ENCODE measurements at regions not wholly inside any gene's neighbourhood (a gene's known extent, or its start where the extent isn't known, plus 50 kb on each side); places are given as distances from the start of the nearest gene placed in this dataset.
"Not testable (repeated sequence)": the region's sequence is repeated elsewhere in the genome, so short reads cannot be mapped to it uniquely, and the experiment has no call there.

- ATAC-seq = no peak
- no peak for DNase-seq (ENCODE audit: low spot score in 2 of 2)
- no peak overlapping the region for H3K27ac Mint-ChIP-seq
- no peaks in the 10 kb centered on the region for H3K36me3 Mint-ChIP-seq
- H3K9me3 Mint-ChIP-seq = peaks cover 15 to 28% of the 10 kb centered on the region in 2 donors
Measured at GRCh38 chr11:25159341-25159740, 662.5 kb downstream of the LUZP2 start.

GRCh38 chr11:25163421-25163820 is 666.6 kb downstream of the LUZP2 start:
- no peak overlapping the region for H3K27ac Mint-ChIP-seq

GRCh38 chr11:25180187-25180586 is 683.3 kb downstream of the LUZP2 start:
- Mint-ChIP-seq H3K9me3 (peaks cover 19 to 27% of the 10 kb centered on the region in 2 donors), H3K36me3 (peaks cover 0 to 8% of the 10 kb centered on the region in 2 donors), H3K27ac (no peak overlapping the region)
- no peak for ATAC-seq
- no peak for DNase-seq (ENCODE audit: low spot score in 2 of 2)

More at GRCh38 chr11:25163421-25163820, 666.6 kb downstream of the LUZP2 start:
- no peaks in the 10 kb centered on the region for H3K36me3 Mint-ChIP-seq
- ATAC-seq (no peak), DNase-seq (ENCODE audit: low spot score in 2 of 2) (no peak)
- H3K9me3 Mint-ChIP-seq = peaks cover 12 to 24% of the 10 kb centered on the region in 2 donors

GRCh38 chr11:25183411-25183810 is 686.6 kb downstream of the LUZP2 start:
- Mint-ChIP-seq H3K36me3 (no peaks in the 10 kb centered on the region), H3K27ac (no peak overlapping the region), H3K9me3 (peaks cover 11 to 17% of the 10 kb centered on the region in 2 donors)
- DNase-seq (ENCODE audit: low spot score in 2 of 2) = no peak
- no peak for ATAC-seq

- H3K9me3 Mint-ChIP-seq = peaks cover 8 to 12% of the 10 kb centered on the region in 2 donors
Measured at GRCh38 chr11:25197515-25197914, 700.7 kb downstream of the LUZP2 start.

GRCh38 chr11:25198704-25199103 is 701.9 kb downstream of the LUZP2 start:
- H3K36me3 Mint-ChIP-seq = no peaks in the 10 kb centered on the region
- no peak overlapping the region for H3K27ac Mint-ChIP-seq
- no peak for DNase-seq (ENCODE audit: low spot score in 2 of 2)
- H3K9me3 Mint-ChIP-seq = peaks cover 12 to 20% of the 10 kb centered on the region in 2 donors
- no peak for ATAC-seq

More at GRCh38 chr11:25197515-25197914, 700.7 kb downstream of the LUZP2 start:
- ATAC-seq = no peak
- no peak overlapping the region for H3K27ac Mint-ChIP-seq
- DNase-seq (ENCODE audit: low spot score in 2 of 2) = no peak
- H3K36me3 Mint-ChIP-seq = no peaks in the 10 kb centered on the region

- Mint-ChIP-seq H3K36me3 (no peaks in the 10 kb centered on the region), H3K27ac (no peak overlapping the region), H3K9me3 (peaks cover 12 to 15% of the 10 kb centered on the region in 2 donors)
- ATAC-seq (no peak), DNase-seq (ENCODE audit: low spot score in 2 of 2) (no peak)
Measured at GRCh38 chr11:25200925-25201324, 704.1 kb downstream of the LUZP2 start.

- Mint-ChIP-seq H3K36me3 (peaks cover 0 to 5% of the 10 kb centered on the region in 2 donors), H3K9me3 (peaks cover 14 to 19% of the 10 kb centered on the region in 2 donors), H3K27ac (no peak overlapping the region)
- DNase-seq (ENCODE audit: low spot score in 2 of 2) (no peak), ATAC-seq (no peak)
Measured at GRCh38 chr11:25206762-25207161, 709.9 kb downstream of the LUZP2 start.

GRCh38 chr11:25211635-25212254 is 714.9 kb downstream of the LUZP2 start:
- DNase-seq (ENCODE audit: low spot score in 2 of 2) (no peak), ATAC-seq (no peak)
- Mint-ChIP-seq H3K36me3 (peaks cover 0 to 6% of the 10 kb centered on the region in 2 donors), H3K9me3 (peaks cover 18 to 21% of the 10 kb centered on the region in 2 donors), H3K27ac (no peak overlapping the region)

GRCh38 chr11:25214535-25215176 is 717.8 kb downstream of the LUZP2 start:
- Mint-ChIP-seq H3K36me3 (peaks cover 0 to 4% of the 10 kb centered on the region in 2 donors), H3K27ac (no peak overlapping the region), H3K9me3 (peaks cover 10 to 11% of the 10 kb centered on the region in 2 donors)
- DNase-seq (ENCODE audit: low spot score in 2 of 2) (no peak), ATAC-seq (no peak)

GRCh38 chr11:25218036-25218435 is 721.2 kb downstream of the LUZP2 start:
- H3K9me3 Mint-ChIP-seq = peaks cover 10 to 13% of the 10 kb centered on the region in 2 donors
- no peak for DNase-seq (ENCODE audit: low spot score in 2 of 2)
- no peak for ATAC-seq
- H3K27ac Mint-ChIP-seq = no peak overlapping the region
- H3K36me3 Mint-ChIP-seq = peaks cover 4 to 8% of the 10 kb centered on the region in 2 donors

- H3K9me3 Mint-ChIP-seq = peaks cover 30 to 32% of the 10 kb centered on the region in 2 donors
- ATAC-seq = no peak
- no peak overlapping the region for H3K27ac Mint-ChIP-seq
- H3K36me3 Mint-ChIP-seq = peaks cover 4% of the 10 kb centered on the region in 2 donors
- no peak for DNase-seq (ENCODE audit: low spot score in 2 of 2)
Measured at GRCh38 chr11:25225078-25225477, 728.2 kb downstream of the LUZP2 start.

- Mint-ChIP-seq H3K36me3 (no peaks in the 10 kb centered on the region), H3K9me3 (peaks cover 8 to 19% of the 10 kb centered on the region in 2 donors), H3K27ac (no peak overlapping the region)
- no peak for ATAC-seq
- DNase-seq (ENCODE audit: low spot score in 2 of 2) = no peak
Measured at GRCh38 chr11:25242928-25243327, 746.1 kb downstream of the LUZP2 start.

- Mint-ChIP-seq H3K27ac (no peak overlapping the region), H3K9me3 (peaks cover 12 to 20% of the 10 kb centered on the region in 2 donors), H3K36me3 (no peaks in the 10 kb centered on the region)
- ATAC-seq (no peak), DNase-seq (ENCODE audit: low spot score in 2 of 2) (no peak)
Measured at GRCh38 chr11:25244126-25244525, 747.3 kb downstream of the LUZP2 start.

GRCh38 chr11:25247336-25247735 is 750.5 kb downstream of the LUZP2 start:
- Mint-ChIP-seq H3K36me3 (no peaks in the 10 kb centered on the region), H3K27ac (no peak overlapping the region), H3K9me3 (peaks cover 6 to 13% of the 10 kb centered on the region in 2 donors)
- DNase-seq (ENCODE audit: low spot score in 2 of 2) = no peak
- ATAC-seq = no peak

GRCh38 chr11:25252854-25253253 is 756.0 kb downstream of the LUZP2 start:
- no peak for ATAC-seq
- Mint-ChIP-seq H3K27ac (no peak overlapping the region), H3K36me3 (no peaks in the 10 kb centered on the region), H3K9me3 (peaks cover 5 to 7% of the 10 kb centered on the region in 2 donors)
- no peak for DNase-seq (ENCODE audit: low spot score in 2 of 2)

GRCh38 chr11:25263861-25264260 is 767.0 kb downstream of the LUZP2 start:
- H3K9me3 Mint-ChIP-seq = peaks cover 23 to 37% of the 10 kb centered on the region in 2 donors
- not testable (repeated sequence) for H3K27ac Mint-ChIP-seq; H3K36me3 Mint-ChIP-seq; DNase-seq (ENCODE audit: low spot score in 2 of 2); ATAC-seq

GRCh38 chr11:25271301-25271700 is 774.4 kb downstream of the LUZP2 start:
- no peaks in the 10 kb centered on the region for H3K36me3 Mint-ChIP-seq
- ATAC-seq (no peak), DNase-seq (ENCODE audit: low spot score in 2 of 2) (no peak)
- no peak overlapping the region for H3K27ac Mint-ChIP-seq
- peaks cover 4 to 12% of the 10 kb centered on the region in 2 donors for H3K9me3 Mint-ChIP-seq

Measured in activated naive CD4-positive, alpha-beta T cell treated with anti-CD3 and anti-CD28 coated beads, Interleukin-2, amount 50 U/mL, for 72 hours (primary cell).